ENCODE measurements at regions not wholly inside any gene's neighbourhood (a gene's known extent, or its start where the extent isn't known, plus 50 kb on each side); places are given as distances from the start of the nearest gene placed in this dataset.

DNA sequence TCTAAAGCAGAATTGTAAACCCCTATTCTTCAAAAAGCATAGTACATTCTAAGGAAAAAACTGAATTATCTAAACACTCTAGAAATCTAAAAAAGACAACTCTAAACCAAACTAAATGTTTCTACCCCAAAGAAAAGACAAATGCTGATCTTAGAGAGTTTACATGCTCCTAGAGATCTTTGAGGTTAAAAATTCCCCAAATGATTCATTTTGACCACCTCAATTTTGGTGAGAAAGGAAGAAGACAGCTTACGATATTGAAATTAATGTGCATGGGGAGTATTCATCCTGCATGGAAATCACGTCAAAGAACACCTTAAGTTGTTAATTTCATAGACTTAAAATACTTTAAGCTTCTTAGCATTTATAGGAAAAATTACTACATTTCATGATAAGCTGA, 377.8 kb upstream of the RUNX1 start:
- TF ChIP-seq, protein P1, sequence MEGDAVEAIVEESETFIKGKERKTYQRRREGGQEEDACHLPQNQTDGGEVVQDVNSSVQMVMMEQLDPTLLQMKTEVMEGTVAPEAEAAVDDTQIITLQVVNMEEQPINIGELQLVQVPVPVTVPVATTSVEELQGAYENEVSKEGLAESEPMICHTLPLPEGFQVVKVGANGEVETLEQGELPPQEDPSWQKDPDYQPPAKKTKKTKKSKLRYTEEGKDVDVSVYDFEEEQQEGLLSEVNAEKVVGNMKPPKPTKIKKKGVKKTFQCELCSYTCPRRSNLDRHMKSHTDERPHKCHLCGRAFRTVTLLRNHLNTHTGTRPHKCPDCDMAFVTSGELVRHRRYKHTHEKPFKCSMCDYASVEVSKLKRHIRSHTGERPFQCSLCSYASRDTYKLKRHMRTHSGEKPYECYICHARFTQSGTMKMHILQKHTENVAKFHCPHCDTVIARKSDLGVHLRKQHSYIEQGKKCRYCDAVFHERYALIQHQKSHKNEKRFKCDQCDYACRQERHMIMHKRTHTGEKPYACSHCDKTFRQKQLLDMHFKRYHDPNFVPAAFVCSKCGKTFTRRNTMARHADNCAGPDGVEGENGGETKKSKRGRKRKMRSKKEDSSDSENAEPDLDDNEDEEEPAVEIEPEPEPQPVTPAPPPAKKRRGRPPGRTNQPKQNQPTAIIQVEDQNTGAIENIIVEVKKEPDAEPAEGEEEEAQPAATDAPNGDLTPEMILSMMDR (IDR thresholded peaks at IDR 0.05), result no peak
- no peak for TF ChIP-seq POLR2A (IDR thresholded peaks at IDR 0.05)
